ENCODE measurements at regions not wholly inside any gene's neighbourhood (a gene's known extent, or its start where the extent isn't known, plus 50 kb on each side); places are given as distances from the start of the nearest gene placed in this dataset.
"Not testable (repeated sequence)": the region's sequence is repeated elsewhere in the genome, so short reads cannot be mapped to it uniquely, and the experiment has no call there.

DNA sequence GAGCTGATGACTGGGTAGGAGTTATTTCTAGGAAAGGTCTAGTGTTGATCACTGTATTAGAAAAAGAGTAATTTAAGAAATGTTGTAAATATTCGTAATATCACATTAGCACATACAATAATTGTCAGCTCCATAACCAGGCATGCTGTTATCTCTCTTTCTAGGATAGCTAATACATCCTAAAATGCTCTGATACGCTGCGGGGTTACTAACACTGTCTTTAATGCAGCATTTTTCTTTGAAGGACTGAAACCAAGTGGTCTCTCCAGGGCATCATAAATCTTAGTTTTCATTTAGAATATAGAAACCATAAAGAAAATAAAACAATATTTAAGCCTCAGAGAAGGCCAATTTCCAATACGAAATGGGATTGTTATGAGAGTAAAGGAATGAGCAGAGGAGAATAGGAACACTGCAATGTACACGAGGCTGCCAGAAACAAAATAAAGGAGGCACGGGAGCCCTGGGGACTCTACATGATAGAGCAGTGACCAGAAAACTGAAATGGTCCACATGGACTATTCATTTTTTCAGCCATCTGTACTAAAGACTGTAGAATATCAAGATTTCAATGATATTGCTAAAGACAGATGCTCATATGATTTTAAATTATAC, 1606.7 kb upstream of the AGA start:
- Histone ChIP-seq H3K36me3 (no peaks in the 10 kb centered on the region), H3K27me3 (no peaks in the 10 kb centered on the region), H3K4me1 (no peaks in the 10 kb centered on the region), H3K27ac (replicated peaks in 1 of 4) (no peak overlapping the region), H3K9me3 (no peaks in the 10 kb centered on the region), H3K4me3 (no peak overlapping the region)
- intact Hi-C loops (cut with DNase I), result no loop called here
- TF ChIP-seq POLR2A (IDR thresholded peaks at IDR 0.05; ENCODE audit: low read depth), result no peak
- no peak for DNase-seq (ENCODE audit: extremely low spot score)
- 63% methylated on average over 6 of the region's 6 CpGs for WGBS

DNA sequence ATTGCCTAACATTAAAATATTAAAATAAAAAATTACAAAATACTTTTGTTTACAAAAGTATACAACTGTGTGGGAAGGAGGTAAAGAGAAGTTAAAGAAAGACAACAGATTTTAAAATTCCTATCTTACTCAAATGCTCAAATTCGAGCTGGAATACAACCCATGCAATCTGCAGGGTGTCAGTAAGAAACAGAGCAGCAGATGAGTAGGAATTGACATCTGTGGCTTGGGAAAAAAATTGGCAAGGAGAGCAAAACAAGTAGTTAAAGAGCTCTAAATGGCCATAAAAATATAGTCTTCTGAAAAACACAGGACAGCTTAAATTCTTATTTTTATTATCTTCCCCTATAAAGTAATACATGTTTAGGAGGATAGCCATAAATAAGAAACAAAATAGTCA, 1609.0 kb upstream of the AGA start:
- Histone ChIP-seq H3K9me3 (no peaks in the 10 kb centered on the region), H3K36me3 (no peaks in the 10 kb centered on the region), H3K27ac (replicated peaks in 1 of 4) (no peak overlapping the region), H3K27me3 (no peaks in the 10 kb centered on the region), H3K4me1 (no peaks in the 10 kb centered on the region), H3K4me3 (no peak overlapping the region)
- no peak for TF ChIP-seq POLR2AphosphoS5 (IDR thresholded peaks at IDR 0.05)
- no peak for TF ChIP-seq EP300 (IDR thresholded peaks at IDR 0.05)
- TF ChIP-seq, protein P1, sequence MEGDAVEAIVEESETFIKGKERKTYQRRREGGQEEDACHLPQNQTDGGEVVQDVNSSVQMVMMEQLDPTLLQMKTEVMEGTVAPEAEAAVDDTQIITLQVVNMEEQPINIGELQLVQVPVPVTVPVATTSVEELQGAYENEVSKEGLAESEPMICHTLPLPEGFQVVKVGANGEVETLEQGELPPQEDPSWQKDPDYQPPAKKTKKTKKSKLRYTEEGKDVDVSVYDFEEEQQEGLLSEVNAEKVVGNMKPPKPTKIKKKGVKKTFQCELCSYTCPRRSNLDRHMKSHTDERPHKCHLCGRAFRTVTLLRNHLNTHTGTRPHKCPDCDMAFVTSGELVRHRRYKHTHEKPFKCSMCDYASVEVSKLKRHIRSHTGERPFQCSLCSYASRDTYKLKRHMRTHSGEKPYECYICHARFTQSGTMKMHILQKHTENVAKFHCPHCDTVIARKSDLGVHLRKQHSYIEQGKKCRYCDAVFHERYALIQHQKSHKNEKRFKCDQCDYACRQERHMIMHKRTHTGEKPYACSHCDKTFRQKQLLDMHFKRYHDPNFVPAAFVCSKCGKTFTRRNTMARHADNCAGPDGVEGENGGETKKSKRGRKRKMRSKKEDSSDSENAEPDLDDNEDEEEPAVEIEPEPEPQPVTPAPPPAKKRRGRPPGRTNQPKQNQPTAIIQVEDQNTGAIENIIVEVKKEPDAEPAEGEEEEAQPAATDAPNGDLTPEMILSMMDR (IDR thresholded peaks at IDR 0.05), result no peak
- no peak for TF ChIP-seq POLR2A (IDR thresholded peaks at IDR 0.05; ENCODE audit: low read depth)
- DNase-seq (ENCODE audit: extremely low spot score), result no peak
- WGBS, result 34% methylated on average over 1 of the region's 1 CpG
- intact Hi-C loops (cut with DNase I), result no loop called here

DNA sequence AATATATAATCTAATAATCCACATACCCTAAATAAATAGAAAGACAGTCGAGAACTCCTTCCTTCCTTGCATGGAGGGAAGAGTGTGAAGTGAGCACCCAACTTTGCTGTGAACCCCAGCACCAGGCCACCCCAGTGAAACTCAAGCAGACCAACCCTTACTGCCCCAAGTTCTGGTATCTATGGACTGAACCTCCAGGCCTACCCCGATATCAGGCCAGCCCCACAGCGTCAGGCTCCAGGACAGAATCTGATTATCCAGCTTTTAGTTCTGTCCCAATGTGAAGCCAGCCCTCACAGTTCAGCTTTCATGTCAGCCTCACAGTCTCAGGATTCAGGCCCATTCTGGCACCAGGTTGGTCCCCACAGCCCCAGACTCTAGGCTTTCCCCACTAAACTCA, 1617.2 kb upstream of the AGA start:
- Histone ChIP-seq H3K4me1 (no peaks in the 10 kb centered on the region), H3K27me3 (no peaks in the 10 kb centered on the region), H3K36me3 (no peaks in the 10 kb centered on the region), H3K4me3 (no peak overlapping the region), H3K27ac (replicated peaks in 1 of 4) (no peak overlapping the region), H3K9me3 (no peaks in the 10 kb centered on the region)
- intact Hi-C loops (cut with DNase I), result no loop called here
- DNase-seq (ENCODE audit: extremely low spot score), result no peak
- 82% methylated on average over 3 of the region's 3 CpGs for WGBS
- TF ChIP-seq POLR2A (IDR thresholded peaks at IDR 0.05; ENCODE audit: low read depth) (no peak), POLR2AphosphoS5 (IDR thresholded peaks at IDR 0.05) (no peak), EP300 (IDR thresholded peaks at IDR 0.05) (no peak)
- TF ChIP-seq, protein P1 (IDR thresholded peaks at IDR 0.05), result no peak

DNA sequence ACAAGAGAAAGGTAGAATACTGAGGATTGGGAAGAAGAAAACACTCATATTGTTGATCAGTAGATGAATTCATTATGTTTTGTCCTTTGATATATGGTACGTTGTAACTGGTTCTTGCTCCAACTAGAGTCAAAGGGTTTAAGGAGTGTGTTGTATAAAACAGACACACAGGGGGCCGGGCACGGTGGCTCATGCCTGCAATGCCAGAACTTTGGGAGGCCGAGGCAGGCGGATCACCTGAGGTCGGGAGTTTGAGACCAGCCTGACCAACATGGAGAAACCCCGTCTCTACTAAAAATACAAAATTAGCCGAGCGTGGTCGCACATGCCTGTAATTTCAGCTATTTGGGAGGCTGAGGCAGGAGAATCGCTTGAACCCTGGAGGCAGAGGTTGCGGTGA, 1624.0 kb upstream of the AGA start:
- DNase-seq (ENCODE audit: extremely low spot score); H3K36me3 ChIP-seq; H3K27ac ChIP-seq (replicated peaks in 1 of 4); H3K9me3 ChIP-seq; intact Hi-C loops (cut with DNase I); H3K4me1 ChIP-seq; H3K27me3 ChIP-seq; H3K4me3 ChIP-seq: not testable (repeated sequence)
- 86% methylated on average over 12 of the region's 12 CpGs for WGBS

DNA sequence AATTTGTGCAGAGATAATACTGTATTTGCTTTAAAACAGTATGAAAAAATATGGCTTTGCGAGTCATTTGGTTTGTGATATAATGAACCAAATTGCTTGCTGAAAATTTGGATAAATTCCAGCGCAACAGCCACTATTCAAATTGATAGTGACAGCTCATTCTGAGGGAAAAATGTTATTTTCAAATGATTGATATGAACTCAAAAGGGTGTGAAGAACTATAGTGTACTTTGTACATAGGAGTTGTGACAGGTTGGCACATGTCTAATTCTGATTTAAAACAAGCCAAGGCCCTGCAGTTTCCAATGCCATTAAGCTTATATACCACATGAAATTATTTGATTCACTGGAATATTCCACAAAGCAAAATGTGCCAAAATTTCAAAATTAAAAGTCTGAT, 1628.9 kb upstream of the AGA start:
- intact Hi-C loops (cut with DNase I), result no loop called here
- no peaks in the 10 kb centered on the region for H3K4me1 ChIP-seq
- DNase-seq (ENCODE audit: extremely low spot score), result no peak
- 81% methylated on average over 2 of the region's 2 CpGs for WGBS
- H3K36me3 ChIP-seq, result no peaks in the 10 kb centered on the region
- H3K27ac ChIP-seq (replicated peaks in 1 of 4), result no peak overlapping the region
- no peak for TF ChIP-seq POLR2A (IDR thresholded peaks at IDR 0.05; ENCODE audit: low read depth)
- no peak for TF ChIP-seq EP300 (IDR thresholded peaks at IDR 0.05)
- TF ChIP-seq POLR2AphosphoS5 (IDR thresholded peaks at IDR 0.05), result no peak
- TF ChIP-seq, protein P1 (IDR thresholded peaks at IDR 0.05), result no peak
- no peaks in the 10 kb centered on the region for H3K9me3 ChIP-seq
- no peak overlapping the region for H3K4me3 ChIP-seq
- H3K27me3 ChIP-seq, result no peaks in the 10 kb centered on the region

DNA sequence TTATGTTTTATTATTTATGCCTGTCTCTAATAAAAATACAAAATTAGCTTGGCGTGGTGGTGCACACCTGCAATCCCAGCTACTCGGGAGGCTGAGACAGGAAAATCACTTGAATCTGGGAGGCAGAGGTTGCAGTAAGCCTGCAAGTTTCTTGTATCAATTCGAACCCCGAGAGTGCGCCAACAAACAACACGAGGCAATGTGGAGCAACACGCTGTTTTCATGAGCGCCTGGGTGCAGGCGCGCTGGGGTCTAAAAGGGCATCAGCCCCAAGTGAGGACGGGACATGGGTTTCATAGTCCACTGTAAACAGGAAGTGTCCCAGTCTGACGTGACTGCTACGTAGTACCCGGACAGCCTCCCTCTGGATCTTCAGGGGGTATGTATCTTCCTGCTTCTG, 1634.6 kb upstream of the AGA start:
- WGBS, result 85% methylated on average over 14 of the region's 14 CpGs
- H3K9me3 ChIP-seq, result peaks cover 0 to 3% (median 0%) of the 10 kb centered on the region in 4 donors
- TF ChIP-seq EP300 (IDR thresholded peaks at IDR 0.05) (no peak), POLR2A (IDR thresholded peaks at IDR 0.05; ENCODE audit: low read depth) (no peak), POLR2AphosphoS5 (IDR thresholded peaks at IDR 0.05) (no peak)
- TF ChIP-seq, protein P1 (IDR thresholded peaks at IDR 0.05), result no peak
- no peak overlapping the region for H3K4me3 ChIP-seq
- H3K36me3 ChIP-seq, result no peaks in the 10 kb centered on the region
- H3K4me1 ChIP-seq, result no peaks in the 10 kb centered on the region
- H3K27me3 ChIP-seq, result no peaks in the 10 kb centered on the region
- intact Hi-C loops (cut with DNase I), result no loop called here
- H3K27ac ChIP-seq (replicated peaks in 1 of 4), result no peak overlapping the region
- DNase-seq (ENCODE audit: extremely low spot score), result no peak

All from esophagus muscularis mucosa (tissue), 4 donors.